ENCODE measurements at regions not wholly inside any gene's neighbourhood (a gene's known extent, or its start where the extent isn't known, plus 50 kb on each side); places are given as distances from the start of the nearest gene placed in this dataset.

GRCh38 chr5:106088462-106088861 is 1582.3 kb downstream of the EFNA5 start:
- DNase-seq (ENCODE audit: low spot score), result no peak
- in situ Hi-C loops (cut with MboI; ENCODE audit: low pct_unique_long_range_greater_than_20kb, low sequenced_read_pairs, unreplicated experiment), result no loop called here
- no peak for TF ChIP-seq CTCF (IDR thresholded peaks at IDR 0.05; ENCODE audit: extremely low read depth, insufficient read depth, missing control alignments)

GRCh38 chr5:106086352-106086751 is 1584.4 kb downstream of the EFNA5 start:
- in situ Hi-C loops (cut with MboI; ENCODE audit: low pct_unique_long_range_greater_than_20kb, low sequenced_read_pairs, unreplicated experiment), result no loop called here
- no peak for TF ChIP-seq CTCF (IDR thresholded peaks at IDR 0.05; ENCODE audit: extremely low read depth, insufficient read depth, missing control alignments)
- DNase-seq (ENCODE audit: low spot score), result no peak

- in situ Hi-C loops (cut with MboI; ENCODE audit: low pct_unique_long_range_greater_than_20kb, low sequenced_read_pairs, unreplicated experiment), result no loop called here
- no peak for DNase-seq (ENCODE audit: low spot score)
- TF ChIP-seq CTCF (IDR thresholded peaks at IDR 0.05; ENCODE audit: extremely low read depth, insufficient read depth, missing control alignments), result no peak
These were observed 1585.2 kb downstream of the EFNA5 start for GRCh38 chr5:106085556-106085955.

GRCh38 chr5:106085136-106085535 is 1585.6 kb downstream of the EFNA5 start:
- no peak for DNase-seq (ENCODE audit: low spot score)
- no peak for TF ChIP-seq CTCF (IDR thresholded peaks at IDR 0.05; ENCODE audit: extremely low read depth, insufficient read depth, missing control alignments)
- in situ Hi-C loops (cut with MboI; ENCODE audit: low pct_unique_long_range_greater_than_20kb, low sequenced_read_pairs, unreplicated experiment), result no loop called here

- in situ Hi-C loops (cut with MboI; ENCODE audit: low pct_unique_long_range_greater_than_20kb, low sequenced_read_pairs, unreplicated experiment), result no loop called here
- no peak for DNase-seq (ENCODE audit: low spot score)
- no peak for TF ChIP-seq CTCF (IDR thresholded peaks at IDR 0.05; ENCODE audit: extremely low read depth, insufficient read depth, missing control alignments)
These were observed 1590.2 kb downstream of the EFNA5 start for GRCh38 chr5:106080535-106080934.

- no peak for TF ChIP-seq CTCF (IDR thresholded peaks at IDR 0.05; ENCODE audit: extremely low read depth, insufficient read depth, missing control alignments)
- in situ Hi-C loops (cut with MboI; ENCODE audit: low pct_unique_long_range_greater_than_20kb, low sequenced_read_pairs, unreplicated experiment), result no loop called here
- DNase-seq (ENCODE audit: low spot score), result no peak
These were observed 1594.1 kb downstream of the EFNA5 start for GRCh38 chr5:106076655-106077054.

- DNase-seq (ENCODE audit: low spot score), result no peak
- TF ChIP-seq CTCF (IDR thresholded peaks at IDR 0.05; ENCODE audit: extremely low read depth, insufficient read depth, missing control alignments), result no peak
- in situ Hi-C loops (cut with MboI; ENCODE audit: low pct_unique_long_range_greater_than_20kb, low sequenced_read_pairs, unreplicated experiment), result no loop called here
These were observed 1598.5 kb downstream of the EFNA5 start for GRCh38 chr5:106072208-106072607.
